ENCODE measurements at regions not wholly inside any gene's neighbourhood (a gene's known extent, or its start where the extent isn't known, plus 50 kb on each side); places are given as distances from the start of the nearest gene placed in this dataset.

DNA sequence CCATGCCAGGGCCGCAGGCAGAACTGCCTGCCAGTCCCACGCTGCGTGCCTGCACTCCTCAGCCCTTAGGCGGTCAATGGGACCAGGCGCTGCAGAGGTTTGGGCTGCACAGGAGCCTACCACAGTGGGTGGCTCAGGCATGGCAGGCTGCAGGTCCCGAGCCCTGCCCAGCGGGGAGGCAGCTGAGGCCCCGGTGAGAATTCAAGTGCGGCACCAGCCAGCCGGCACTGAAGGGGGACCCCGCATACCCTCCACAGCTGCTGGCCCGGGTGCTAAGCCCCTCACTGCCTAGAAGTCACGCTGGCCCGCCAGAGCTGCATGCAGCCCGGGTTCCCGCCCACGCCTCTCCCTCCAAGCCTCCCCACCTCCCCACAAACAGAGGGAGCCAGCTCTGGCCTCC, 302.5 kb upstream of the UGT8 start:
- TF ChIP-seq, protein P1, sequence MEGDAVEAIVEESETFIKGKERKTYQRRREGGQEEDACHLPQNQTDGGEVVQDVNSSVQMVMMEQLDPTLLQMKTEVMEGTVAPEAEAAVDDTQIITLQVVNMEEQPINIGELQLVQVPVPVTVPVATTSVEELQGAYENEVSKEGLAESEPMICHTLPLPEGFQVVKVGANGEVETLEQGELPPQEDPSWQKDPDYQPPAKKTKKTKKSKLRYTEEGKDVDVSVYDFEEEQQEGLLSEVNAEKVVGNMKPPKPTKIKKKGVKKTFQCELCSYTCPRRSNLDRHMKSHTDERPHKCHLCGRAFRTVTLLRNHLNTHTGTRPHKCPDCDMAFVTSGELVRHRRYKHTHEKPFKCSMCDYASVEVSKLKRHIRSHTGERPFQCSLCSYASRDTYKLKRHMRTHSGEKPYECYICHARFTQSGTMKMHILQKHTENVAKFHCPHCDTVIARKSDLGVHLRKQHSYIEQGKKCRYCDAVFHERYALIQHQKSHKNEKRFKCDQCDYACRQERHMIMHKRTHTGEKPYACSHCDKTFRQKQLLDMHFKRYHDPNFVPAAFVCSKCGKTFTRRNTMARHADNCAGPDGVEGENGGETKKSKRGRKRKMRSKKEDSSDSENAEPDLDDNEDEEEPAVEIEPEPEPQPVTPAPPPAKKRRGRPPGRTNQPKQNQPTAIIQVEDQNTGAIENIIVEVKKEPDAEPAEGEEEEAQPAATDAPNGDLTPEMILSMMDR (conservative IDR thresholded peaks at IDR 0.05; ENCODE audit: low read depth, low read length): no peak
- no peak for TF ChIP-seq EZH2 (IDR thresholded peaks at IDR 0.05; ENCODE audit: borderline replicate concordance, low read depth, low read length, poor library complexity, severe bottlenecking)
